Suprapubic skin (tissue), 4 donors: ENCODE measurements at regions not wholly inside any gene's neighbourhood (a gene's known extent, or its start where the extent isn't known, plus 50 kb on each side); places are given as distances from the start of the nearest gene placed in this dataset.

Experiments
- DNase-seq, 2 donors: peaks; one replicate each; pipeline ENCODE4 v3.0.0-alpha.2; 2019; ENCODE audit warnings: low spot score in 2 of 2
- H3K27ac ChIP-seq: fragments of 200-600 bp; sonication (generic); one replicate; pipeline ENCODE4 v1.5.1; 2019
- H3K27me3 ChIP-seq: fragments of 200-600 bp; sonication (generic); one replicate; pipeline ENCODE4 v1.5.1; 2019
- H3K36me3 ChIP-seq: fragments of 200-600 bp; sonication (generic); one replicate; pipeline ENCODE4 v1.5.1; 2019
- H3K4me1 ChIP-seq: fragments of 200-600 bp; sonication (generic); one replicate; pipeline ENCODE4 v1.5.1; 2019
- H3K4me3 ChIP-seq: fragments of 200-600 bp; sonication (generic); one replicate; pipeline ENCODE4 v1.5.1; 2019; ENCODE audit warnings: mild to moderate bottlenecking
- H3K9me3 ChIP-seq: fragments of 200-600 bp; sonication (generic); one replicate; pipeline ENCODE4 v1.5.1; 2019
- EP300 ChIP-seq: sonication (generic); formaldehyde crosslinking; IDR thresholded peaks from one replicate; pipeline ENCODE4 v1.6.1; 2017; ENCODE audit warnings: antibody characterized with exemption
- POLR2A ChIP-seq, 2 donors: fragments of 450-650 bp; IDR thresholded peaks; one replicate each; pipeline ENCODE4 v1.6.1; 2017; ENCODE audit warnings: antibody characterized with exemption in 2 of 2, mild to moderate bottlenecking in 2 of 2, moderate library complexity in 2 of 2
- POLR2AphosphoS5 ChIP-seq, 3 donors: sonication (generic); formaldehyde crosslinking; IDR thresholded peaks; one replicate each; pipeline ENCODE4 v1.6.1; 2017; ENCODE audit warnings: antibody characterized with exemption in 3 of 3
- WGBS: methylation state at CpG from one replicate; pipeline ENCODE4 v1.1.5; 2018; 5-methylcytosine and 5-hydroxymethylcytosine counted together
- TF ChIP-seq, protein P1 (sequence below), 2 donors: fragments of 200-600 bp in 1 of 2; fragments of 450-650 bp in 1 of 2; sonication (generic) in 1 of 2; IDR thresholded peaks; one replicate each; pipeline ENCODE4 v1.5.1; 2016 to 2019; ENCODE audit warnings: antibody characterized with exemption in 2 of 2, mild to moderate bottlenecking in 1 of 2, moderate library complexity in 1 of 2

GRCh38 chr4:53959343-53960120 is 104.9 kb downstream of the CHIC2 start:
- Histone ChIP-seq H3K27ac (no peak overlapping the region), H3K4me1 (no peaks in the 10 kb centered on the region), H3K27me3 (no peaks in the 10 kb centered on the region), H3K36me3 (no peaks in the 10 kb centered on the region), H3K9me3 (no peaks in the 10 kb centered on the region), H3K4me3 (no peak overlapping the region)
- TF ChIP-seq POLR2AphosphoS5 (IDR thresholded peaks at IDR 0.05), result no peak
- no peak for TF ChIP-seq POLR2A (IDR thresholded peaks at IDR 0.05)
- TF ChIP-seq, protein P1, sequence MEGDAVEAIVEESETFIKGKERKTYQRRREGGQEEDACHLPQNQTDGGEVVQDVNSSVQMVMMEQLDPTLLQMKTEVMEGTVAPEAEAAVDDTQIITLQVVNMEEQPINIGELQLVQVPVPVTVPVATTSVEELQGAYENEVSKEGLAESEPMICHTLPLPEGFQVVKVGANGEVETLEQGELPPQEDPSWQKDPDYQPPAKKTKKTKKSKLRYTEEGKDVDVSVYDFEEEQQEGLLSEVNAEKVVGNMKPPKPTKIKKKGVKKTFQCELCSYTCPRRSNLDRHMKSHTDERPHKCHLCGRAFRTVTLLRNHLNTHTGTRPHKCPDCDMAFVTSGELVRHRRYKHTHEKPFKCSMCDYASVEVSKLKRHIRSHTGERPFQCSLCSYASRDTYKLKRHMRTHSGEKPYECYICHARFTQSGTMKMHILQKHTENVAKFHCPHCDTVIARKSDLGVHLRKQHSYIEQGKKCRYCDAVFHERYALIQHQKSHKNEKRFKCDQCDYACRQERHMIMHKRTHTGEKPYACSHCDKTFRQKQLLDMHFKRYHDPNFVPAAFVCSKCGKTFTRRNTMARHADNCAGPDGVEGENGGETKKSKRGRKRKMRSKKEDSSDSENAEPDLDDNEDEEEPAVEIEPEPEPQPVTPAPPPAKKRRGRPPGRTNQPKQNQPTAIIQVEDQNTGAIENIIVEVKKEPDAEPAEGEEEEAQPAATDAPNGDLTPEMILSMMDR (IDR thresholded peaks at IDR 0.05), result no peak
- no peak for TF ChIP-seq EP300
- no peak for DNase-seq
- 89% methylated on average over 16 of the region's 16 CpGs for WGBS

- Histone ChIP-seq H3K9me3 (no peaks in the 10 kb centered on the region), H3K27ac (no peak overlapping the region), H3K27me3 (no peaks in the 10 kb centered on the region), H3K4me1 (no peaks in the 10 kb centered on the region), H3K4me3 (no peak overlapping the region), H3K36me3 (no peaks in the 10 kb centered on the region)
- DNase-seq, result no peak
- TF ChIP-seq, protein P1 (IDR thresholded peaks at IDR 0.05), result no peak
- TF ChIP-seq POLR2AphosphoS5 (IDR thresholded peaks at IDR 0.05), result no peak
- TF ChIP-seq EP300, result no peak
- no peak for TF ChIP-seq POLR2A (IDR thresholded peaks at IDR 0.05)
Measured at GRCh38 chr4:53956454-53956853, 108.0 kb downstream of the CHIC2 start.

GRCh38 chr4:53956053-53956452 is 108.4 kb downstream of the CHIC2 start:
- Histone ChIP-seq H3K9me3 (no peaks in the 10 kb centered on the region), H3K4me3 (no peak overlapping the region), H3K36me3 (no peaks in the 10 kb centered on the region), H3K27ac (no peak overlapping the region), H3K27me3 (no peaks in the 10 kb centered on the region), H3K4me1 (no peaks in the 10 kb centered on the region)
- TF ChIP-seq POLR2AphosphoS5 (IDR thresholded peaks at IDR 0.05) (no peak), POLR2A (IDR thresholded peaks at IDR 0.05) (no peak), EP300 (no peak)
- TF ChIP-seq, protein P1 (IDR thresholded peaks at IDR 0.05), result no peak
- 74% methylated on average over 5 of the region's 5 CpGs for WGBS
- DNase-seq, result no peak

GRCh38 chr4:53951414-53951813 is 113.0 kb downstream of the CHIC2 start:
- Histone ChIP-seq H3K36me3 (no peaks in the 10 kb centered on the region), H3K27ac (no peak overlapping the region), H3K4me1 (no peaks in the 10 kb centered on the region), H3K27me3 (no peaks in the 10 kb centered on the region), H3K4me3 (no peak overlapping the region), H3K9me3 (no peaks in the 10 kb centered on the region)
- TF ChIP-seq POLR2AphosphoS5 (IDR thresholded peaks at IDR 0.05) (no peak), EP300 (no peak), POLR2A (IDR thresholded peaks at IDR 0.05) (no peak)
- TF ChIP-seq, protein P1 (IDR thresholded peaks at IDR 0.05), result no peak
- WGBS, result 80% methylated on average over 4 of the region's 4 CpGs
- DNase-seq, result no peak

DNA sequence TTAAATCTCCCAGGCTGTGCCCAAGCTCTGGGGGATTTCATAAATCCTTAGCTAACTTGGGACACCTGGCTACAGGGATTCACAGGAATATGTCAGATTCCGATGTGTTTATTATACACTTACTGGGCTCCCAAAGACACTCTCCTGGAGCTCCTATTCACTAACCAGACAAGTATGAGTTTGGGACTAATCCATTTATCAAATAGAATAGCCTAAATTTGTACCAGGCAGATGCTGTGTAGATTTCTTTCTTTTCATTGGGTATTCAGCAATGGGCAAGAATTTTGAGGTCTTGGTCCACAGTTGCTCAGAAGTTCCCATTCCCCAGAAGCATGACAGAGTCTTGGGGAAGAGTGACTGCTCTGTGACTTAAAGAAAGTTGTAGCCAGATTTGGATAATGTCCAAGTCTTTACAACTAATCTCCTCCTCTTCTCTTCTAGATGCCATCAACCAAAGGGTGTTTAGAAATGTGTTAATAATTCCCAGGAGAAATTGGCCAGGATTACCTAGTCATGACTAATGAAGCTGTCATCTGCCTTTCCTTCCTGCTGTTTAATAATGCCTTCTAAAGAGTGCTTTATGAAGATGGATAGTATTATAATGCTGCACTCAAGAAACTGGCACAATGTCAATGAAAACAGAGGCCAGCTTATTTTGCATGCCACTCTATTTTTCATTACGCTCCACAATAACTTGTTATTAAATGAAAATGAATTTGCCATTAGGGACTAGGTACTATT is 120.9 kb downstream of the CHIC2 start:
- no peaks in the 10 kb centered on the region for H3K4me1 ChIP-seq
- H3K36me3 ChIP-seq, result no peaks in the 10 kb centered on the region
- WGBS, result 63% methylated on average over 2 of the region's 2 CpGs
- no peak for DNase-seq
- no peak overlapping the region for H3K4me3 ChIP-seq
- TF ChIP-seq POLR2AphosphoS5 (IDR thresholded peaks at IDR 0.05), result no peak
- TF ChIP-seq, protein P1 (IDR thresholded peaks at IDR 0.05), result no peak
- H3K27ac ChIP-seq, result no peak overlapping the region
- H3K27me3 ChIP-seq, result no peaks in the 10 kb centered on the region
- peaks cover 6% of the 10 kb centered on the region for H3K9me3 ChIP-seq
